OCI-LY3 (cell line): ENCODE measurements at regions not wholly inside any gene's neighbourhood (a gene's known extent, or its start where the extent isn't known, plus 50 kb on each side); places are given as distances from the start of the nearest gene placed in this dataset.

Source experiments
- H2AFZ ChIP-seq: fragments of 200-600, 300-600 bp; shearing (Covaris generic); 2 replicates; pipeline ENCODE4 v1.6.0; 2014; ENCODE audit warnings: antibody characterized with exemption, low read depth, low read length
- H3K27ac ChIP-seq: fragments of 200-600, 300-600 bp; sonication (generic); 2 replicates; pipeline ENCODE4 v1.5.1; 2014; ENCODE audit warnings: mild to moderate bottlenecking, low read length, moderate library complexity, mixed read lengths
- H3K27me3 ChIP-seq: fragments of 200-600, 300-600 bp; sonication (generic); 2 replicates; pipeline ENCODE4 v1.6.1; 2014; ENCODE audit warnings: low read depth, low read length, mixed read lengths
- H3K36me3 ChIP-seq: fragments of 200-600, 300-600 bp; sonication (generic); replicated peaks from 2 replicates; pipeline ENCODE3; 2014; ENCODE audit warnings: low read depth, low read length, mixed read lengths
- H3K4me1 ChIP-seq: fragments of 300-600, 200-600 bp; sonication (generic); 2 replicates; pipeline ENCODE4 v1.6.1; 2014; ENCODE audit warnings: low read length, mixed read lengths
- H3K4me2 ChIP-seq: fragments of 200-600, 300-600 bp; sonication (generic); 2 replicates; pipeline ENCODE4 v1.6.1; 2014; ENCODE audit warnings: low read length, mixed read lengths
- H3K4me3 ChIP-seq: fragments of 300-600, 200-600 bp; sonication (generic); 2 replicates; pipeline ENCODE4 v1.5.1; 2014; ENCODE audit warnings: antibody characterized with exemption, mild to moderate bottlenecking, low read length, moderate library complexity
- H3K79me2 ChIP-seq: fragments of 300-600, 200-600 bp; shearing (Covaris generic); 2 replicates; pipeline ENCODE4 v1.6.1; 2014; ENCODE audit warnings: mild to moderate bottlenecking, low read length, mixed read lengths
- H3K9ac ChIP-seq: fragments of 300-600, 200-600 bp; shearing (Covaris generic); 2 replicates; pipeline ENCODE4 v1.6.0; 2014; ENCODE audit warnings: mild to moderate bottlenecking, low read length, moderate library complexity
- H3K9me3 ChIP-seq: fragments of 200-600, 300-600 bp; shearing (Covaris generic); 2 replicates; pipeline ENCODE4 v1.6.1; 2014; ENCODE audit warnings: low read length, mixed read lengths; ENCODE audit not compliant: insufficient read depth
- H4K20me1 ChIP-seq: fragments of 200-600, 300-600 bp; sonication (generic); 2 replicates; pipeline ENCODE4 v1.6.1; 2016; ENCODE audit warnings: low read length, mixed read lengths; ENCODE audit not compliant: insufficient read depth
- EZH2phosphoT487 ChIP-seq: fragments of 200-600 bp; shearing (Covaris generic); IDR thresholded peaks from 2 replicates; pipeline ENCODE4 v1.6.1; 2018; ENCODE audit warnings: antibody characterized with exemption, mixed run types, low read depth
- TF ChIP-seq, protein P1 (sequence below): fragments of 200-600, 300-600 bp; sonication (generic); IDR thresholded peaks from 2 replicates; pipeline ENCODE4 v1.5.1; 2014; ENCODE audit warnings: antibody characterized with exemption, low read length, low read depth

DNA sequence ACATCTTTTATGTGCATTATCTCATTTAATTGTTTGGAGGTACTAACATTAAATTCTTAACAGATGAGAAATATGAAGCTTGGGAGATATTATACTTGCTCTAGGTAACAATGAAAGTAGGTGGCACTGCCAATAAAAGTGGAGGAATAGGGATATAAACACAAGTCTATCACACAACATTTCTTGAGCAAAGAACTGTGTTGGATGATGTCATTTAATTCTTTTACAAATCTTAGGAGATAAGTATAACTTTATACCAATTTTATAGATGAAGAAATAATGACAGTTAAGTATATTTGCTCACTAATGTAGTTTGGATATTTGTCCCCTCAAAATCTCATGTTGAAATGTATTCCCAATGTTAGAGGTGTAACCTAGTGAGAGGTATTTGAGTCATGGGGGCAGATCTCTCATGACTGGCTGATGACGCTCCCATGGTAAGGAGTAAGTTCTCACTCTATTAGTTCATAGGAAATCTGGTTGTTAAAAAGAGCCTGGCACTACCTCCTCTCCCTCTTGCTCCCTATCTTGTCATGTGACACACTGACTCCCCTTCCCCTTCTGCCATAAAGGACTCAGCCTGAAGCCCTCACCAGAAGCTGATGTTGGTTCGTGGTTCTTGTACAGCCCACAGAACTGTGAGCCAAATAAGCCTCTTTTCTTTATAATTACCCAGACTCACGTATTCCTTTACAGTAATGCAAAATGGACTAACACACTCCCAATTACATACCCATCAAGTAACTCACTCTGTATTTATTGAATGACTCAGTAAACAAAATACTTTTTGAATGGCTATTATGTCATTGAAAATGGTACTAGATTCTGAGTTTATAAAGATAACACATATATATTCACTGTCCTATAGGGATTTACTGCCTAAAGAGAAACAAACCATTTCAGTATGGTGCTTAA is 146.8 kb upstream of the KITLG start:
- no peaks in the 10 kb centered on the region for H3K4me1 ChIP-seq
- no peak overlapping the region for H3K4me2 ChIP-seq
- no peak overlapping the region for H2AFZ ChIP-seq
- no peaks in the 10 kb centered on the region for H3K79me2 ChIP-seq
- H3K36me3 ChIP-seq, result no peaks in the 10 kb centered on the region
- no peaks in the 10 kb centered on the region for H3K27me3 ChIP-seq
- H4K20me1 ChIP-seq, result no peaks in the 10 kb centered on the region
- no peak overlapping the region for H3K9ac ChIP-seq
- H3K4me3 ChIP-seq, result no peak overlapping the region
- TF ChIP-seq, protein P1, sequence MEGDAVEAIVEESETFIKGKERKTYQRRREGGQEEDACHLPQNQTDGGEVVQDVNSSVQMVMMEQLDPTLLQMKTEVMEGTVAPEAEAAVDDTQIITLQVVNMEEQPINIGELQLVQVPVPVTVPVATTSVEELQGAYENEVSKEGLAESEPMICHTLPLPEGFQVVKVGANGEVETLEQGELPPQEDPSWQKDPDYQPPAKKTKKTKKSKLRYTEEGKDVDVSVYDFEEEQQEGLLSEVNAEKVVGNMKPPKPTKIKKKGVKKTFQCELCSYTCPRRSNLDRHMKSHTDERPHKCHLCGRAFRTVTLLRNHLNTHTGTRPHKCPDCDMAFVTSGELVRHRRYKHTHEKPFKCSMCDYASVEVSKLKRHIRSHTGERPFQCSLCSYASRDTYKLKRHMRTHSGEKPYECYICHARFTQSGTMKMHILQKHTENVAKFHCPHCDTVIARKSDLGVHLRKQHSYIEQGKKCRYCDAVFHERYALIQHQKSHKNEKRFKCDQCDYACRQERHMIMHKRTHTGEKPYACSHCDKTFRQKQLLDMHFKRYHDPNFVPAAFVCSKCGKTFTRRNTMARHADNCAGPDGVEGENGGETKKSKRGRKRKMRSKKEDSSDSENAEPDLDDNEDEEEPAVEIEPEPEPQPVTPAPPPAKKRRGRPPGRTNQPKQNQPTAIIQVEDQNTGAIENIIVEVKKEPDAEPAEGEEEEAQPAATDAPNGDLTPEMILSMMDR, result no peak
- no peak for TF ChIP-seq EZH2phosphoT487
- H3K27ac ChIP-seq, result no peak overlapping the region
- no peaks in the 10 kb centered on the region for H3K9me3 ChIP-seq

DNA sequence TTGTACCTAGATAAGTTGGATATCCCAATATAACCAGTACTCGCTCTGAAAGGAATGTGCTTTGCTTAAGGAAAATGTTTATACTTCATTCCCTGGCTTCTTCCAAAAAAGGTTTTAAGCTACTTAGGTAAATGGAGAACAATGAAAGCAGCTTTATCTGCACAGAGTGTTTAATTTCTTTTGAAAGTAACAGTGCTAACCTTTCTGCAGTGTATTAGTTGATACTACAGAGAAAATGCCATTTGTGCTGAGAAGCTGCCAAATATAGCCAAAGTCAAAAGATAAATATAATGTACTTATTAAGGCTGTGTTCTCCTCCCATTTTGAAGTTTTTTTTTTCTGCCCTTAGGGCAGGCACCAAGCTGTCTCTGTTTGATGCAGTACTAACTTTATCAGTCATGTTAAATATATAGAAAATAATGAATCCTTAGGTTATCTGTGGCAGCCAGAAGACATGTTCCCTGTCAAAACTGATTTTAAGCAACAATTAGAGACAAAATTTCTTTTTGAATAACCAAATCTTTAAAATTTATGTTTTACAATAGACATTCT is 145.4 kb upstream of the KITLG start:
- H3K4me1 ChIP-seq, result no peaks in the 10 kb centered on the region
- no peak overlapping the region for H3K4me2 ChIP-seq
- H3K4me3 ChIP-seq, result no peak overlapping the region
- no peaks in the 10 kb centered on the region for H3K36me3 ChIP-seq
- no peak overlapping the region for H3K27ac ChIP-seq
- no peak overlapping the region for H3K9ac ChIP-seq
- H2AFZ ChIP-seq, result no peak overlapping the region
- no peaks in the 10 kb centered on the region for H3K79me2 ChIP-seq
- H3K9me3 ChIP-seq, result no peaks in the 10 kb centered on the region
- no peaks in the 10 kb centered on the region for H3K27me3 ChIP-seq
- no peaks in the 10 kb centered on the region for H4K20me1 ChIP-seq
- TF ChIP-seq EZH2phosphoT487, result no peak

DNA sequence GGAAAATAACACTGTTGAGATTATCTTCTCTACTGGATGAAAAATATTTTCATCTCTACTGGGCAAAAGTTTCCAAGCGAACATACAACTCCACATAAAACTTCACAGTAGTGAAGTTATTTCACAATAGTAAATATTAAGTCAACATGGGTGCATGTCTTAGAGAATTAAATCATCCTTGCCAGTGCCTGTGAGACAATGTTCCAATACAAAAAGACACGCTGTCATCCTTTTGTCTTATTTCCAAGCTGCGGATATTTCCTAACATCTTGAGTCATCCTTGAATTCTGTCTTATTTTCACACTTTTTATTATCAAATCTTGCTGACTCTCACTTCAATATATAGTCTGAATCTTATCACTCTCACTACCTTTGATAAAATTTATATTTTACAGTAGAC is 142.9 kb upstream of the KITLG start:
- no peaks in the 10 kb centered on the region for H3K9me3 ChIP-seq
- H2AFZ ChIP-seq, result no peak overlapping the region
- no peaks in the 10 kb centered on the region for H3K27me3 ChIP-seq
- TF ChIP-seq, protein P1, result no peak
- no peak for TF ChIP-seq EZH2phosphoT487
- H3K36me3 ChIP-seq, result no peaks in the 10 kb centered on the region
- no peaks in the 10 kb centered on the region for H4K20me1 ChIP-seq
- H3K4me1 ChIP-seq, result no peaks in the 10 kb centered on the region
- H3K9ac ChIP-seq, result no peak overlapping the region
- H3K4me2 ChIP-seq, result no peak overlapping the region
- H3K79me2 ChIP-seq, result no peaks in the 10 kb centered on the region
- no peak overlapping the region for H3K27ac ChIP-seq
- H3K4me3 ChIP-seq, result no peak overlapping the region

DNA sequence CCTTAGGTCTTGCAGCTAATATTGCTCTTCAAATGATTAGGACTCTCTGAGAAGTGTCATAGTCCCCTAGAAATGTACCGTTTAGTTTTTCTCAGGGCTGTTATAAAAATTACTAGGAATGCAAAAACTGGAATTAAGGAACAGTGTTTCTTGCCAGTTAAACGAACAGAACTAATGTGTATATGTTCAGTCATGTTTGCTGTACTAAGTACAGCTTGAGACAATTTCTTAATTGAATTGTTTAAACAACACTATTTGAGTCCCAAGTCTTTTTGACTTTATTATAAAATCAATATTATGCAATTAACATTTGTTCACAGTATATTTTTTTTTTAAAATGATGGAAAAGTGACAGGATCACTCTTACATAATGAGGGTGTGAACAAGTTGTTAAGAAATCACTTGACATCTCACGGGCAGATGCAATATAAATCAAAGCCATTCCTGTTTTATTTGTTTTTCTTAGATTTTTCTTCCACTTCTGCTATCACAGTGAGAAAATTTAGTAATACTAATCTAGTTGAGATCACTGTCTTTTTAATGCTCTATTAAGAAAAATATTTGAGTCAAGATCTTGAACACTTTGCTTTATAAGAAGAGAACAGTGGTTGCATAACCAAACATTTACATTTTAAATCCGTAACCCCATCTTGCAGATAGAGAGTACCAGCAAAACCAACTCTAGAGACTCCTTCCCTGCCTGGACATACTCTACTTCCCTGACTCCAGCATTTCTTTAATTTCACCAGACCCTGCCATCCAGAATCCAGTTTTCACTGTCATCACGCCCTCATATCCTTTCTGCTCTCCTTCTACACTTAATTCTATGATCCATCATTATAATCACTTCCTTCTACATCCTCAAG is 140.7 kb upstream of the KITLG start:
- Histone ChIP-seq H3K9ac (no peak overlapping the region), H4K20me1 (no peaks in the 10 kb centered on the region), H3K4me3 (no peak overlapping the region), H3K36me3 (no peaks in the 10 kb centered on the region), H3K4me2 (no peak overlapping the region), H3K9me3 (no peaks in the 10 kb centered on the region), H2AFZ (no peak overlapping the region), H3K79me2 (no peaks in the 10 kb centered on the region), H3K27ac (no peak overlapping the region), H3K4me1 (peaks cover 11% of the 10 kb centered on the region), H3K27me3 (no peaks in the 10 kb centered on the region)
- TF ChIP-seq EZH2phosphoT487, result no peak
- TF ChIP-seq, protein P1, result no peak
